ENCODE measurements at regions not wholly inside any gene's neighbourhood (a gene's known extent, or its start where the extent isn't known, plus 50 kb on each side); places are given as distances from the start of the nearest gene placed in this dataset.

DNA sequence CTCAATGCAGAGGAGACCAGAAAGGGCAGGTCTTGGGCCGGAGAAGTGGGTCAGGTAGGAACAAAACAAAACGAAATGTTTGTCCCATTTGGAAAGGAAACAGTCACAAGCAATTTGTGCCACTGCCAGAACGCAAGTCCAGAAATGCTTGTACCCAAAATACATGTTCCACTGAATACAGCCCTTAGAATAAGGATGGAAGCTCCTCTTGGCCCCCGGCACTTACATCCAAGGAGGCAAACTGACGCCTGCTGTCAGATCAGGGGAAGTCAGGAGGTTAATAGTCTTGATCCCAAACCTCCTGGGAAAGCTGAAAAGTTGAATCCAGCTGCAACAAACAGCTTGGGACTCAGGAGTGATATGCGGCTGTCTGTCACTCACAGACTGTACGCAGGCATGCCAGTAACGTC, 75.9 kb upstream of the GALNT2 start:
- Histone ChIP-seq H3K14ac (ENCODE audit: low read length in 2 of 2) (no peak overlapping the region), H3K79me1 (replicated peaks; ENCODE audit: low read length, poor library complexity, severe bottlenecking) (no peaks in the 10 kb centered on the region), H3K4me2 (ENCODE audit: low read length, poor library complexity, severe bottlenecking) (no peak overlapping the region), H2BK5ac (ENCODE audit: low read depth, low read length, poor library complexity, severe bottlenecking) (no peak overlapping the region), H3K4me3 (ENCODE audit: insufficient read depth in 1 of 2, low read depth in 1 of 2, low read length in 2 of 2) (no peak overlapping the region), H3K9ac (ENCODE audit: low read length) (no peak overlapping the region), H2BK15ac (ENCODE audit: low read depth, poor library complexity, severe bottlenecking) (no peak overlapping the region), H4K8ac (ENCODE audit: low read length) (no peak overlapping the region), H2AK5ac (ENCODE audit: low read length, severe bottlenecking) (no peak overlapping the region), H4K91ac (ENCODE audit: low read length) (no peak overlapping the region), H3K4ac (ENCODE audit: low read depth in 1 of 2, low read length in 2 of 2) (no peak overlapping the region), H3K23ac (ENCODE audit: low read length in 2 of 2) (no peak overlapping the region), H3K36me3 (ENCODE audit: control insufficient read depth in 1 of 2, insufficient read depth in 2 of 2, low read depth in 1 of 2, low read length in 2 of 2) (no peaks in the 10 kb centered on the region), H2AFZ (ENCODE audit: low read depth, low read length) (no peak overlapping the region), H3K27ac (ENCODE audit: low read length, poor library complexity, severe bottlenecking) (no peak overlapping the region), H2BK120ac (ENCODE audit: low read depth, low read length) (no peak overlapping the region), H3K27me3 (ENCODE audit: control insufficient read depth in 1 of 2, insufficient read depth in 1 of 2, low read length in 2 of 2) (peaks cover 12 to 14% of the 10 kb centered on the region in 2 experiments), H3K4me1 (ENCODE audit: control insufficient read depth, insufficient read depth, low read depth, low read length) (no peaks in the 10 kb centered on the region), H3K9me3 (ENCODE audit: control insufficient read depth, low read length) (no peaks in the 10 kb centered on the region), H3K18ac (ENCODE audit: low read depth in 1 of 2, low read length in 2 of 2) (no peak overlapping the region), H2BK12ac (ENCODE audit: low read length in 2 of 2) (no peak overlapping the region)
- WGBS = 75% methylated on average over 8 of the region's 8 CpGs
- no peak for DNase-seq

DNA sequence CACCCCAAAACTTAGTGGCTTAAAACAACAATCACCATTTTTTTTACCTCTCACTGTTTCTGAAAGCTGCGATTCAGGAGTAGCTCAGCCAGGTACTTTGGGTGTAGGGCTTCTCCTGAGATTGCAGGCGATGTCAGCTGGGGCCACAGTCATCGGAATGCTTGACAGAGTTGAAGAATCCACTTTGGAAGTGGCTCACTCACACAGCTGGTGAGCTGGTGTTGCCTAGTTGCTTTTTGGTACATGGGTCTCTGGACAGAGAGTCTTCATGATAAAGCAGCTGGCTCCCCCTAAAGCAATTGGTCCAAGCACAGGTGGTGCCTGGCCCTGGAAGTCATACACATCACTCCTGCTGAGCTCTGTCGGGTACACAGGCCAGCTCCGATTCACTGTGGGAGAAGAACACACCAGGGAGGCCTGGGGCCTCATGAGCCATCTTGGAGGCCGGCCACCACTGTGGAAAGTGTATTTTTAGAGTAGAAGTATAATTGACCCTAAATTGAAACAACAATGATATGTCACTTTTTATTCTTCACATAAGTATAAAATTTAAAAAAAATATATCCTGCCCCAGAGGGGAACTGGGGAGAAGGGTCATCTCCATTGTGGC, 75.2 kb upstream of the GALNT2 start:
- Histone ChIP-seq H3K27me3 (ENCODE audit: control insufficient read depth in 1 of 2, insufficient read depth in 1 of 2, low read length in 2 of 2) (peaks cover 12 to 14% of the 10 kb centered on the region in 2 experiments), H3K36me3 (ENCODE audit: control insufficient read depth in 1 of 2, insufficient read depth in 2 of 2, low read depth in 1 of 2, low read length in 2 of 2) (no peaks in the 10 kb centered on the region), H3K79me1 (replicated peaks; ENCODE audit: low read length, poor library complexity, severe bottlenecking) (no peaks in the 10 kb centered on the region), H3K23ac (ENCODE audit: low read length in 2 of 2) (no peak overlapping the region), H3K14ac (ENCODE audit: low read length in 2 of 2) (no peak overlapping the region), H4K8ac (ENCODE audit: low read length) (no peak overlapping the region), H3K4me3 (ENCODE audit: insufficient read depth in 1 of 2, low read depth in 1 of 2, low read length in 2 of 2) (no peak overlapping the region), H2BK12ac (ENCODE audit: low read length in 2 of 2) (no peak overlapping the region), H2AFZ (ENCODE audit: low read depth, low read length) (no peak overlapping the region), H3K9ac (ENCODE audit: low read length) (no peak overlapping the region), H3K4me2 (ENCODE audit: low read length, poor library complexity, severe bottlenecking) (no peak overlapping the region), H3K4ac (ENCODE audit: low read depth in 1 of 2, low read length in 2 of 2) (no peak overlapping the region), H3K18ac (ENCODE audit: low read depth in 1 of 2, low read length in 2 of 2) (no peak overlapping the region), H4K91ac (ENCODE audit: low read length) (no peak overlapping the region), H2BK120ac (ENCODE audit: low read depth, low read length) (no peak overlapping the region), H2AK5ac (ENCODE audit: low read length, severe bottlenecking) (no peak overlapping the region), H3K9me3 (ENCODE audit: control insufficient read depth, low read length) (no peaks in the 10 kb centered on the region), H2BK5ac (ENCODE audit: low read depth, low read length, poor library complexity, severe bottlenecking) (no peak overlapping the region), H3K27ac (ENCODE audit: low read length, poor library complexity, severe bottlenecking) (no peak overlapping the region), H2BK15ac (ENCODE audit: low read depth, poor library complexity, severe bottlenecking) (no peak overlapping the region), H3K4me1 (ENCODE audit: control insufficient read depth, insufficient read depth, low read depth, low read length) (no peaks in the 10 kb centered on the region)
- WGBS = 82% methylated on average over 5 of the region's 6 CpGs
- no peak for DNase-seq

DNA sequence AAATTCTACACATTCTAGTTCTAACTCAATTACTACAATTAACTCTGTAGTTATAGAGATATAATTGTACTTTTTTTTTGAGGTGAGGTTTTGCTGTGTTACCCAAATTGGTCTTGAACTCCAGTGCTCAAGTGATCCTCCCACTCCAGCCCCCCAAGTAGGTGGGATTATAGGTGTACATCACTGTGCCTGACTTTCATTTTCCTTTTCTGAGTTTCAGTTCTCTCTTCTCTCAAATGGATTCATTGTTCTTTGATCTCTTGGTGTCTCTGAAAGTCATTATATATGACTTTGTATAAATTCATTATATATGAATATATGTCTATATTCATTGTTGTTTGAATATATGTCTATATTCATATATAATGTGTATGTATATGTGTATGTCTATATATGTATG, 74.0 kb upstream of the GALNT2 start:
- no peak for DNase-seq
- no peaks in the 10 kb centered on the region for H3K4me1 ChIP-seq (ENCODE audit: control insufficient read depth, insufficient read depth, low read depth, low read length)
- no peak overlapping the region for H3K23ac ChIP-seq (ENCODE audit: low read length in 2 of 2)
- H2BK15ac ChIP-seq (ENCODE audit: low read depth, poor library complexity, severe bottlenecking) = no peak overlapping the region
- no peak overlapping the region for H4K91ac ChIP-seq (ENCODE audit: low read length)
- no peak overlapping the region for H3K14ac ChIP-seq (ENCODE audit: low read length in 2 of 2)
- no peak overlapping the region for H2AFZ ChIP-seq (ENCODE audit: low read depth, low read length)
- no peak overlapping the region for H3K18ac ChIP-seq (ENCODE audit: low read depth in 1 of 2, low read length in 2 of 2)
- H2BK5ac ChIP-seq (ENCODE audit: low read depth, low read length, poor library complexity, severe bottlenecking) = no peak overlapping the region
- H3K27me3 ChIP-seq (ENCODE audit: control insufficient read depth in 1 of 2, insufficient read depth in 1 of 2, low read length in 2 of 2) = peaks cover 5 to 8% of the 10 kb centered on the region in 2 experiments
- H3K79me1 ChIP-seq (replicated peaks; ENCODE audit: low read length, poor library complexity, severe bottlenecking) = no peaks in the 10 kb centered on the region
- no peak overlapping the region for H4K8ac ChIP-seq (ENCODE audit: low read length)
- no peaks in the 10 kb centered on the region for H3K9me3 ChIP-seq (ENCODE audit: control insufficient read depth, low read length)
- H3K4me3 ChIP-seq (ENCODE audit: insufficient read depth in 1 of 2, low read depth in 1 of 2, low read length in 2 of 2) = no peak overlapping the region
- no peaks in the 10 kb centered on the region for H3K36me3 ChIP-seq (ENCODE audit: control insufficient read depth in 1 of 2, insufficient read depth in 2 of 2, low read depth in 1 of 2, low read length in 2 of 2)
- no peak overlapping the region for H2BK12ac ChIP-seq (ENCODE audit: low read length in 2 of 2)
- H3K4me2 ChIP-seq (ENCODE audit: low read length, poor library complexity, severe bottlenecking) = no peak overlapping the region
- H3K9ac ChIP-seq (ENCODE audit: low read length) = no peak overlapping the region
- no peak overlapping the region for H3K4ac ChIP-seq (ENCODE audit: low read depth in 1 of 2, low read length in 2 of 2)
- H2AK5ac ChIP-seq (ENCODE audit: low read length, severe bottlenecking) = no peak overlapping the region
- no peak overlapping the region for H2BK120ac ChIP-seq (ENCODE audit: low read depth, low read length)
- no peak overlapping the region for H3K27ac ChIP-seq (ENCODE audit: low read length, poor library complexity, severe bottlenecking)

GRCh38 chr1:229993894-229994293, 73.1 kb upstream of the GALNT2 start:
- Histone ChIP-seq H3K9me3 (ENCODE audit: control insufficient read depth, low read length) (no peaks in the 10 kb centered on the region), H3K18ac (ENCODE audit: low read depth in 1 of 2, low read length in 2 of 2) (no peak overlapping the region), H3K4ac (ENCODE audit: low read depth in 1 of 2, low read length in 2 of 2) (no peak overlapping the region), H3K14ac (ENCODE audit: low read length in 2 of 2) (no peak overlapping the region), H3K9ac (ENCODE audit: low read length) (no peak overlapping the region), H2BK12ac (ENCODE audit: low read length in 2 of 2) (no peak overlapping the region), H4K8ac (ENCODE audit: low read length) (no peak overlapping the region), H3K4me2 (ENCODE audit: low read length, poor library complexity, severe bottlenecking) (no peak overlapping the region), H3K27ac (ENCODE audit: low read length, poor library complexity, severe bottlenecking) (no peak overlapping the region), H3K79me1 (replicated peaks; ENCODE audit: low read length, poor library complexity, severe bottlenecking) (no peaks in the 10 kb centered on the region), H2AK5ac (ENCODE audit: low read length, severe bottlenecking) (no peak overlapping the region), H4K91ac (ENCODE audit: low read length) (no peak overlapping the region), H3K4me1 (ENCODE audit: control insufficient read depth, insufficient read depth, low read depth, low read length) (no peaks in the 10 kb centered on the region), H3K4me3 (ENCODE audit: insufficient read depth in 1 of 2, low read depth in 1 of 2, low read length in 2 of 2) (no peak overlapping the region), H2BK120ac (ENCODE audit: low read depth, low read length) (no peak overlapping the region), H3K23ac (ENCODE audit: low read length in 2 of 2) (no peak overlapping the region), H2AFZ (ENCODE audit: low read depth, low read length) (no peak overlapping the region), H3K27me3 (ENCODE audit: control insufficient read depth in 1 of 2, insufficient read depth in 1 of 2, low read length in 2 of 2) (peaks cover under 1 to 5% of the 10 kb centered on the region in 2 experiments), H2BK5ac (ENCODE audit: low read depth, low read length, poor library complexity, severe bottlenecking) (no peak overlapping the region), H3K36me3 (ENCODE audit: control insufficient read depth in 1 of 2, insufficient read depth in 2 of 2, low read depth in 1 of 2, low read length in 2 of 2) (no peaks in the 10 kb centered on the region), H2BK15ac (ENCODE audit: low read depth, poor library complexity, severe bottlenecking) (no peak overlapping the region)
- 42% methylated on average over 3 of the region's 3 CpGs for WGBS
- DNase-seq = no peak

Measured in mesenchymal stem cell (in vitro differentiated cells and primary cell).